ENCODE measurements at regions not wholly inside any gene's neighbourhood (a gene's known extent, or its start where the extent isn't known, plus 50 kb on each side); places are given as distances from the start of the nearest gene placed in this dataset.

DNA sequence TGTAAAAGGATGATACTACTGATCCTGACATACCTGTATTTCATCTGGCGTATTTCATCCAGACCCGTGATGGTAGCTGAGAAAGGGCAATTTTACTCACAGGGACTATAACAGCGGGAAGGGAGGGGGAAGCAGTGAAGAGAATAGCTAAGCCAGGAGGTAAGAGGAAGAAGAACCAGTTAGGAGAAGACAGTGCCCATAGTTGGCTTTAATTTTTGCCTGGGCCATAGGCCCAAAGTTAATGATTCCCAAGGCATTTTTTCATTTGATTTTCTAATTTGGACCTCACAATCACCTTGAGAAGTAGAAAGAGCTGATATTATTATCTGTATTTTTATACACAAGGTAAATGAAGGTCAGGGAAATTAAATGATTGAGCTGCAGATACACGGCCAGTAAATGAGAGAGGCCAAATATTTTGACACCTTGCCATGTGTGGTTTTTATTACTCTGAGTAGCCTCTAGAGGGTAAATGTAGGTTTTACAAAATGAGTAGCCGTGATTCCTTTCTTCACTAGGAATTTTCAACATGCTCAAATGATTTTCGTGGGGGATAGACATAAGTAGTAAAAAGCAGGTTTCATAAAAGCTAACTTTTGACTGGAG is 382.2 kb downstream of the FUT8 start:
- Histone ChIP-seq H3K4me1 (ENCODE audit: control insufficient read depth, insufficient read depth, low read length) (peaks cover 12% of the 10 kb centered on the region; the same call in 1 of the 2 replicates), H3K9me3 (ENCODE audit: control insufficient read depth, insufficient read depth, low read depth, low read length) (no peaks in the 10 kb centered on the region), H3K9ac (ENCODE audit: low read length) (no peak overlapping the region), H3K36me3 (ENCODE audit: control insufficient read depth, insufficient read depth, low read length) (no peaks in the 10 kb centered on the region), H3K27ac (ENCODE audit: low read depth, low read length) (no peak overlapping the region), H3K27me3 (ENCODE audit: control insufficient read depth, insufficient read depth, low read length) (no peaks in the 10 kb centered on the region), H3K4me3 (ENCODE audit: low read depth, low read length) (no peak overlapping the region)

- no peak overlapping the region for H3K27ac ChIP-seq (ENCODE audit: low read depth, low read length)
- H3K9me3 ChIP-seq (ENCODE audit: control insufficient read depth, insufficient read depth, low read depth, low read length): no peaks in the 10 kb centered on the region
- no peaks in the 10 kb centered on the region for H3K27me3 ChIP-seq (ENCODE audit: control insufficient read depth, insufficient read depth, low read length)
- H3K4me1 ChIP-seq (ENCODE audit: control insufficient read depth, insufficient read depth, low read length): no peaks in the 10 kb centered on the region
- H3K4me3 ChIP-seq (ENCODE audit: low read depth, low read length): no peak overlapping the region
- no peak overlapping the region for H3K9ac ChIP-seq (ENCODE audit: low read length)
- H3K36me3 ChIP-seq (ENCODE audit: control insufficient read depth, insufficient read depth, low read length): no peaks in the 10 kb centered on the region
Observed at GRCh38 chr14:65798216-65798615, 385.7 kb downstream of the FUT8 start.

DNA sequence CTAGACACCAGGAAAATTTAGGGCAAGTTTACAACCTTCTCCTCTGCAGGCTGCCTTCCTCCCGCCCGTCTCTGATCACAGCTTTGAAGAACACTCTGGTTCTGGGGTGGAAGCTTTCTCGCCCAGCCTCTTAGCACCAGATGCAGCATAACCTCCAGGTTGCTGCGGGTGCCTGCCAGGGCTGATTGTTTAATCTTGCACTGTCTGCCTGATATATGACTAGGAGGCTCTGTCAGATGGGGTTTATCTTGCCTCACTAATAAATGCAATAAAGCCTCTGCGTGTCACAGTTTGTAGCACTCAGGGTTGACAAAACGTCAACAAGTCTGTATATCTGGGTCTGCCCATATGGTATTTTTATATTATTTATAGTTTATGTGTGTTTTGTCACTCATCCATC is 388.2 kb downstream of the FUT8 start:
- no peaks in the 10 kb centered on the region for H3K9me3 ChIP-seq (ENCODE audit: control insufficient read depth, insufficient read depth, low read depth, low read length)
- H3K9ac ChIP-seq (ENCODE audit: low read length): no peak overlapping the region
- H3K27me3 ChIP-seq (ENCODE audit: control insufficient read depth, insufficient read depth, low read length): no peaks in the 10 kb centered on the region
- H3K27ac ChIP-seq (ENCODE audit: low read depth, low read length): no peak overlapping the region
- H3K4me3 ChIP-seq (ENCODE audit: low read depth, low read length): no peak overlapping the region
- H3K36me3 ChIP-seq (ENCODE audit: control insufficient read depth, insufficient read depth, low read length): no peaks in the 10 kb centered on the region
- no peaks in the 10 kb centered on the region for H3K4me1 ChIP-seq (ENCODE audit: control insufficient read depth, insufficient read depth, low read length)

- Histone ChIP-seq H3K36me3 (ENCODE audit: control insufficient read depth, insufficient read depth, low read length) (no peaks in the 10 kb centered on the region), H3K27me3 (ENCODE audit: control insufficient read depth, insufficient read depth, low read length) (no peaks in the 10 kb centered on the region), H3K4me1 (ENCODE audit: control insufficient read depth, insufficient read depth, low read length) (no peaks in the 10 kb centered on the region), H3K9ac (ENCODE audit: low read length) (no peak overlapping the region), H3K4me3 (ENCODE audit: low read depth, low read length) (no peak overlapping the region), H3K27ac (ENCODE audit: low read depth, low read length) (no peak overlapping the region), H3K9me3 (ENCODE audit: control insufficient read depth, insufficient read depth, low read depth, low read length) (peaks cover 3% of the 10 kb centered on the region; the same call in 1 of the 2 replicates)
Observed at GRCh38 chr14:65802196-65802595, 389.7 kb downstream of the FUT8 start.

- H3K9ac ChIP-seq (ENCODE audit: low read length): no peak overlapping the region
- no peak overlapping the region for H3K27ac ChIP-seq (ENCODE audit: low read depth, low read length)
- H3K4me1 ChIP-seq (ENCODE audit: control insufficient read depth, insufficient read depth, low read length): no peaks in the 10 kb centered on the region
- H3K27me3 ChIP-seq (ENCODE audit: control insufficient read depth, insufficient read depth, low read length): no peaks in the 10 kb centered on the region
- no peaks in the 10 kb centered on the region for H3K36me3 ChIP-seq (ENCODE audit: control insufficient read depth, insufficient read depth, low read length)
- H3K4me3 ChIP-seq (ENCODE audit: low read depth, low read length): no peak overlapping the region
- H3K9me3 ChIP-seq (ENCODE audit: control insufficient read depth, insufficient read depth, low read depth, low read length): peaks cover 20% of the 10 kb centered on the region
Observed at GRCh38 chr14:65803885-65804284, 391.4 kb downstream of the FUT8 start.

GRCh38 chr14:65804439-65805112 is 392.0 kb downstream of the FUT8 start:
- Histone ChIP-seq H3K36me3 (ENCODE audit: control insufficient read depth, insufficient read depth, low read length) (no peaks in the 10 kb centered on the region), H3K9ac (ENCODE audit: low read length) (no peak overlapping the region), H3K4me3 (ENCODE audit: low read depth, low read length) (no peak overlapping the region), H3K9me3 (ENCODE audit: control insufficient read depth, insufficient read depth, low read depth, low read length) (peaks cover 24% of the 10 kb centered on the region), H3K27me3 (ENCODE audit: control insufficient read depth, insufficient read depth, low read length) (no peaks in the 10 kb centered on the region), H3K4me1 (ENCODE audit: control insufficient read depth, insufficient read depth, low read length) (no peaks in the 10 kb centered on the region), H3K27ac (ENCODE audit: low read depth, low read length) (no peak overlapping the region)

- no peak overlapping the region for H3K9ac ChIP-seq (ENCODE audit: low read length)
- peaks cover 24% of the 10 kb centered on the region for H3K9me3 ChIP-seq (ENCODE audit: control insufficient read depth, insufficient read depth, low read depth, low read length)
- H3K4me1 ChIP-seq (ENCODE audit: control insufficient read depth, insufficient read depth, low read length): no peaks in the 10 kb centered on the region
- H3K36me3 ChIP-seq (ENCODE audit: control insufficient read depth, insufficient read depth, low read length): no peaks in the 10 kb centered on the region
- H3K27me3 ChIP-seq (ENCODE audit: control insufficient read depth, insufficient read depth, low read length): no peaks in the 10 kb centered on the region
- H3K27ac ChIP-seq (ENCODE audit: low read depth, low read length): no peak overlapping the region
- no peak overlapping the region for H3K4me3 ChIP-seq (ENCODE audit: low read depth, low read length)
Observed at GRCh38 chr14:65805113-65805473, 392.6 kb downstream of the FUT8 start.

DNA sequence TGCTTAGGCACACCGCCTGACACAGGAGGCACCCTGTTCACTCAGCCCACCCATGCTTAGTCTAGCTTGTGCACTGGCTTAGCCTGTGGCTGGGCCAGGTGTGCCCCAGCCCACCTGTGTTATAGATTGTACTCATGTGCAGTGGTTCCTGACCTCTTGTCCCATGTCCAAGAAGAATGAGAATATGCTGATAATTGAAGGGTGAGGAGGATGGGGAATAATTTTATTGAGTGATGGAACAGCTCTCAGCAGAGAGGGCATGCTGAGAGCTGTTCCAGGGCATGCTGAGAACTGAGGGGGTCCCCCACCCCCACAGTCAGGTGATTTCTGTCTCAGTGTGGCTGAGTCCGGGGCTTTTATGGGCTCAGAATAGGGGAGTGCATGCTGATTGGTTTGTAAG is 395.9 kb downstream of the FUT8 start:
- Histone ChIP-seq H3K4me1 (ENCODE audit: control insufficient read depth, insufficient read depth, low read length) (peaks cover 2% of the 10 kb centered on the region), H3K27ac (ENCODE audit: low read depth, low read length) (no peak overlapping the region), H3K4me3 (ENCODE audit: low read depth, low read length) (no peak overlapping the region), H3K9ac (ENCODE audit: low read length) (no peak overlapping the region), H3K36me3 (ENCODE audit: control insufficient read depth, insufficient read depth, low read length) (no peaks in the 10 kb centered on the region), H3K9me3 (ENCODE audit: control insufficient read depth, insufficient read depth, low read depth, low read length) (peaks cover 24% of the 10 kb centered on the region), H3K27me3 (ENCODE audit: control insufficient read depth, insufficient read depth, low read length) (no peaks in the 10 kb centered on the region)

DNA sequence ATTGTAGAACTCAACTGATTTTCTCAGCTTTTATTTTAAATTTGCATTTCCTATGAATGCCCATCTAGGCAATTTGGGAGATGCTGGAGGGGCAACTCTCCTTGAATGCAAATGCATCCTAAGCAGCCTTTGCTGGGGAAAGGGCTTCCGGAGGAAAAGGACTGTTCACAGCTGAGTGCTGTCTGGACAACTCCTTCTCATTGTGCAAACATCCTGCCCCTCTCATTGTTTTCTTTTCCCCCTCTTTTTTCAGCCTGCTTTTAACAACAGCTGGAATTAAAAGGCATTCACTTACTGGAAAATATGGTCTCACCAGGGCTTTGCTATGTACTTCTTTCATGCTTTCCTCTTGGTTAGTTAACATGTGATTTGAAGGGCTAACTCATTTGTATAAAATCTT is 397.8 kb downstream of the FUT8 start:
- Histone ChIP-seq H3K4me1 (ENCODE audit: control insufficient read depth, insufficient read depth, low read length) (peaks cover 17% of the 10 kb centered on the region), H3K4me3 (ENCODE audit: low read depth, low read length) (no peak overlapping the region), H3K27ac (ENCODE audit: low read depth, low read length) (no peak overlapping the region), H3K36me3 (ENCODE audit: control insufficient read depth, insufficient read depth, low read length) (no peaks in the 10 kb centered on the region), H3K27me3 (ENCODE audit: control insufficient read depth, insufficient read depth, low read length) (no peaks in the 10 kb centered on the region), H3K9ac (ENCODE audit: low read length) (no peak overlapping the region), H3K9me3 (ENCODE audit: control insufficient read depth, insufficient read depth, low read depth, low read length) (peaks cover 24% of the 10 kb centered on the region)

DNA sequence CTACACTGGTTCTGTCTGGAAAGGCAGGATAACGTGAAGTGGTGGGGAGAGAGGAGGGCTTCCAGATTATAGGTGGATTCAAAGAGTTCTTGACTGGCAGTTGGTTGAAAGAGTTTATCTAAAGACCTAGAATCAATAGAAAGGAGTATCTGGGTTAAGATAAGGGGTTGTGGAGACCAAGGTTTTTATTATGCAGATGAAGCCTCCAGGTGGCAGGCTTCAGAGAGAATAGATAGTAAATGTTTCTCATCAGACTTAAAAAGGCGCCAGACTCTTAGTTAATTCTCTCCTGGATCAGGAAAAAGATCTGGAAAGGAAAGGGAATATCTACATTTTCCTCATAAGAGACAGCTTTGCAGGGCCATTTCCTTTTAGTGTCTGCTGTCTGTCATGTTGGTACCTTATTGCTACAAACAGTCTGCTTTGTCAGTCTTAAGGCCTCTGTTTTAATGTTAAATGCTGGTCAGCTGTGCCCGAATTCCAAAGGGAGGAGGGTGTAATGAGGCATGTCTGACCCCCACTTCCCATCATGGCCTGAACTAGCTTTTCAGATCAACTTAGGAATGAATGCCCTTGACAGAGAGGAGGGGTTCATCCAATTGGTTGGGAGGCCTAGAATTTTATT is 401.3 kb downstream of the FUT8 start:
- Histone ChIP-seq H3K9me3 (ENCODE audit: control insufficient read depth, insufficient read depth, low read depth, low read length) (peaks cover 4% of the 10 kb centered on the region), H3K4me1 (ENCODE audit: control insufficient read depth, insufficient read depth, low read length) (peaks cover 17% of the 10 kb centered on the region), H3K36me3 (ENCODE audit: control insufficient read depth, insufficient read depth, low read length) (no peaks in the 10 kb centered on the region), H3K27me3 (ENCODE audit: control insufficient read depth, insufficient read depth, low read length) (no peaks in the 10 kb centered on the region), H3K4me3 (ENCODE audit: low read depth, low read length) (peak overlapping the region; percentile 24), H3K27ac (ENCODE audit: low read depth, low read length) (peak overlapping the region; percentile 86), H3K9ac (ENCODE audit: low read length) (peak overlapping the region; percentile 49)

DNA sequence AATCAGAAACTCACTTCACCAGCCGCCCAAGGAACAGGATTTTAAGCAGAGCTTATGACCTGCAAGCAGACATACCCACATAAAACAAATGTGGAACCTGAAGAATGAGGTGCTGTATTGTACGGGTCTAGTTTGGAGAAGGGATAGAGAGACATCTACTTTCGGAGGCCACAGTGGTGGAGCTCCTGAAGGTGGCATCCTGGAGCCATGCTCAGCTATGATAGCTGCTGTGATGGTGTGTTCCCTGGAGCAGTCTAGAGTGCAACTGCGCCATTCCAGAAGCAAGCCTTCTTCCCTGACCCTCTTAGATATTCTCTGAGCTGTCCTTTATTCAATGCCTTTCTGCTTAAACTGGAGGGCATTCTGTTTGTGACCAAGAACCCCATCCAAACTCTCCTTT is 402.6 kb downstream of the FUT8 start:
- Histone ChIP-seq H3K9me3 (ENCODE audit: control insufficient read depth, insufficient read depth, low read depth, low read length) (no peaks in the 10 kb centered on the region), H3K27me3 (ENCODE audit: control insufficient read depth, insufficient read depth, low read length) (no peaks in the 10 kb centered on the region), H3K27ac (ENCODE audit: low read depth, low read length) (no peak overlapping the region), H3K9ac (ENCODE audit: low read length) (no peak overlapping the region), H3K4me3 (ENCODE audit: low read depth, low read length) (no peak overlapping the region), H3K36me3 (ENCODE audit: control insufficient read depth, insufficient read depth, low read length) (no peaks in the 10 kb centered on the region), H3K4me1 (ENCODE audit: control insufficient read depth, insufficient read depth, low read length) (peaks cover 17% of the 10 kb centered on the region)
